ENCODE measurements at regions not wholly inside any gene's neighbourhood (a gene's known extent, or its start where the extent isn't known, plus 50 kb on each side); places are given as distances from the start of the nearest gene placed in this dataset.

- TF ChIP-seq, protein P1, sequence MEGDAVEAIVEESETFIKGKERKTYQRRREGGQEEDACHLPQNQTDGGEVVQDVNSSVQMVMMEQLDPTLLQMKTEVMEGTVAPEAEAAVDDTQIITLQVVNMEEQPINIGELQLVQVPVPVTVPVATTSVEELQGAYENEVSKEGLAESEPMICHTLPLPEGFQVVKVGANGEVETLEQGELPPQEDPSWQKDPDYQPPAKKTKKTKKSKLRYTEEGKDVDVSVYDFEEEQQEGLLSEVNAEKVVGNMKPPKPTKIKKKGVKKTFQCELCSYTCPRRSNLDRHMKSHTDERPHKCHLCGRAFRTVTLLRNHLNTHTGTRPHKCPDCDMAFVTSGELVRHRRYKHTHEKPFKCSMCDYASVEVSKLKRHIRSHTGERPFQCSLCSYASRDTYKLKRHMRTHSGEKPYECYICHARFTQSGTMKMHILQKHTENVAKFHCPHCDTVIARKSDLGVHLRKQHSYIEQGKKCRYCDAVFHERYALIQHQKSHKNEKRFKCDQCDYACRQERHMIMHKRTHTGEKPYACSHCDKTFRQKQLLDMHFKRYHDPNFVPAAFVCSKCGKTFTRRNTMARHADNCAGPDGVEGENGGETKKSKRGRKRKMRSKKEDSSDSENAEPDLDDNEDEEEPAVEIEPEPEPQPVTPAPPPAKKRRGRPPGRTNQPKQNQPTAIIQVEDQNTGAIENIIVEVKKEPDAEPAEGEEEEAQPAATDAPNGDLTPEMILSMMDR (conservative IDR thresholded peaks at IDR 0.05; ENCODE audit: low read depth in 2 of 2) = no peak
- TF ChIP-seq, protein P2, sequence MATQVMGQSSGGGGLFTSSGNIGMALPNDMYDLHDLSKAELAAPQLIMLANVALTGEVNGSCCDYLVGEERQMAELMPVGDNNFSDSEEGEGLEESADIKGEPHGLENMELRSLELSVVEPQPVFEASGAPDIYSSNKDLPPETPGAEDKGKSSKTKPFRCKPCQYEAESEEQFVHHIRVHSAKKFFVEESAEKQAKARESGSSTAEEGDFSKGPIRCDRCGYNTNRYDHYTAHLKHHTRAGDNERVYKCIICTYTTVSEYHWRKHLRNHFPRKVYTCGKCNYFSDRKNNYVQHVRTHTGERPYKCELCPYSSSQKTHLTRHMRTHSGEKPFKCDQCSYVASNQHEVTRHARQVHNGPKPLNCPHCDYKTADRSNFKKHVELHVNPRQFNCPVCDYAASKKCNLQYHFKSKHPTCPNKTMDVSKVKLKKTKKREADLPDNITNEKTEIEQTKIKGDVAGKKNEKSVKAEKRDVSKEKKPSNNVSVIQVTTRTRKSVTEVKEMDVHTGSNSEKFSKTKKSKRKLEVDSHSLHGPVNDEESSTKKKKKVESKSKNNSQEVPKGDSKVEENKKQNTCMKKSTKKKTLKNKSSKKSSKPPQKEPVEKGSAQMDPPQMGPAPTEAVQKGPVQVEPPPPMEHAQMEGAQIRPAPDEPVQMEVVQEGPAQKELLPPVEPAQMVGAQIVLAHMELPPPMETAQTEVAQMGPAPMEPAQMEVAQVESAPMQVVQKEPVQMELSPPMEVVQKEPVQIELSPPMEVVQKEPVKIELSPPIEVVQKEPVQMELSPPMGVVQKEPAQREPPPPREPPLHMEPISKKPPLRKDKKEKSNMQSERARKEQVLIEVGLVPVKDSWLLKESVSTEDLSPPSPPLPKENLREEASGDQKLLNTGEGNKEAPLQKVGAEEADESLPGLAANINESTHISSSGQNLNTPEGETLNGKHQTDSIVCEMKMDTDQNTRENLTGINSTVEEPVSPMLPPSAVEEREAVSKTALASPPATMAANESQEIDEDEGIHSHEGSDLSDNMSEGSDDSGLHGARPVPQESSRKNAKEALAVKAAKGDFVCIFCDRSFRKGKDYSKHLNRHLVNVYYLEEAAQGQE (IDR thresholded peaks at IDR 0.05; ENCODE audit: unreplicated experiment) = no peak
- TF ChIP-seq EZH2phosphoT487 (IDR thresholded peaks at IDR 0.05; ENCODE audit: unreplicated experiment) = no peak
Measured at GRCh38 chr2:106963156-106963555, 77.2 kb upstream of the ST6GAL2 start.
